Glutamatergic neuron (in vitro differentiated cells): ENCODE measurements at regions not wholly inside any gene's neighbourhood (a gene's known extent, or its start where the extent isn't known, plus 50 kb on each side); places are given as distances from the start of the nearest gene placed in this dataset.

Experiments
- DNase-seq: peaks from one replicate; pipeline ENCODE4 v3.0.0; 2022
- H3K27ac Mint-ChIP-seq: one replicate; pipeline ENCODE4 v1.8.0; 2020; ENCODE audit warnings: mild to moderate bottlenecking, mixed read lengths, inconsistent platforms; ENCODE audit not compliant: unreplicated experiment
- H3K27me3 Mint-ChIP-seq: one replicate; pipeline ENCODE4 v1.8.0; 2020; ENCODE audit warnings: mild to moderate bottlenecking, moderate library complexity, mixed read lengths, inconsistent platforms; ENCODE audit not compliant: unreplicated experiment
- H3K36me3 Mint-ChIP-seq: one replicate; pipeline ENCODE4 v1.8.0; 2020; ENCODE audit warnings: mild to moderate bottlenecking, mixed read lengths, inconsistent platforms; ENCODE audit not compliant: unreplicated experiment
- H3K4me1 Mint-ChIP-seq: one replicate; pipeline ENCODE4 v1.8.0; 2020; ENCODE audit warnings: mild to moderate bottlenecking, low read depth, mixed read lengths, inconsistent platforms; ENCODE audit not compliant: unreplicated experiment
- H3K4me3 Mint-ChIP-seq: one replicate; pipeline ENCODE4 v1.8.0; 2020; ENCODE audit warnings: mild to moderate bottlenecking, mixed read lengths, inconsistent platforms; ENCODE audit not compliant: unreplicated experiment
- H3K9me3 Mint-ChIP-seq: one replicate; pipeline ENCODE4 v1.8.0; 2020; ENCODE audit warnings: mild to moderate bottlenecking, moderate library complexity, mixed read lengths, inconsistent platforms; ENCODE audit not compliant: unreplicated experiment
- TF ChIP-seq, protein P1 (sequence below): fragments of 200-600 bp; sonication (generic); IDR thresholded peaks from one replicate; pipeline ENCODE4 v1.5.0; 2021; ENCODE audit not compliant: partially characterized antibody, unreplicated experiment

DNA sequence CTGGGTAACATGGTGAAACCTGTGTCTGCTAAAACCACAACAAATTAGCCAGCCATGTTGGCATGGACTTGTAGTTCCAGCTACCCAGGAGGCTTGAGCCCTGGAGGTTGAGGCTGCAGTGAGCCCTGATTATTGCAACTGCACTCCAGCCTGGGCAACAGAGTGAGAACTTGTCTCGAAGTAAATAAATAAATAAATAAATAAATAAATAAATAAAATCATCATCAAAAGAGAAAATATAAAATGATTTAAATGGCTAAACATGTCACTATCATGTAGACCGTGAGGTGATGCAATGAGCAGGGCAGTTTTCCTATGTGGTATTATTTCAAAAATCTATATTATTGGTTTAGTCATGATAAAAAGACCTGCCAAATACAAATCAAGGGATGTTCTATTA, 2074.3 kb downstream of the PCDH9 start:
- no peak overlapping the region for H3K27ac Mint-ChIP-seq
- no peak for DNase-seq
- peaks cover 5% of the 10 kb centered on the region for H3K4me1 Mint-ChIP-seq
- H3K27me3 Mint-ChIP-seq, result no peaks in the 10 kb centered on the region
- TF ChIP-seq, protein P1, sequence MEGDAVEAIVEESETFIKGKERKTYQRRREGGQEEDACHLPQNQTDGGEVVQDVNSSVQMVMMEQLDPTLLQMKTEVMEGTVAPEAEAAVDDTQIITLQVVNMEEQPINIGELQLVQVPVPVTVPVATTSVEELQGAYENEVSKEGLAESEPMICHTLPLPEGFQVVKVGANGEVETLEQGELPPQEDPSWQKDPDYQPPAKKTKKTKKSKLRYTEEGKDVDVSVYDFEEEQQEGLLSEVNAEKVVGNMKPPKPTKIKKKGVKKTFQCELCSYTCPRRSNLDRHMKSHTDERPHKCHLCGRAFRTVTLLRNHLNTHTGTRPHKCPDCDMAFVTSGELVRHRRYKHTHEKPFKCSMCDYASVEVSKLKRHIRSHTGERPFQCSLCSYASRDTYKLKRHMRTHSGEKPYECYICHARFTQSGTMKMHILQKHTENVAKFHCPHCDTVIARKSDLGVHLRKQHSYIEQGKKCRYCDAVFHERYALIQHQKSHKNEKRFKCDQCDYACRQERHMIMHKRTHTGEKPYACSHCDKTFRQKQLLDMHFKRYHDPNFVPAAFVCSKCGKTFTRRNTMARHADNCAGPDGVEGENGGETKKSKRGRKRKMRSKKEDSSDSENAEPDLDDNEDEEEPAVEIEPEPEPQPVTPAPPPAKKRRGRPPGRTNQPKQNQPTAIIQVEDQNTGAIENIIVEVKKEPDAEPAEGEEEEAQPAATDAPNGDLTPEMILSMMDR, result no peak
- H3K36me3 Mint-ChIP-seq, result no peaks in the 10 kb centered on the region
- H3K4me3 Mint-ChIP-seq, result no peak overlapping the region
- H3K9me3 Mint-ChIP-seq, result no peaks in the 10 kb centered on the region

DNA sequence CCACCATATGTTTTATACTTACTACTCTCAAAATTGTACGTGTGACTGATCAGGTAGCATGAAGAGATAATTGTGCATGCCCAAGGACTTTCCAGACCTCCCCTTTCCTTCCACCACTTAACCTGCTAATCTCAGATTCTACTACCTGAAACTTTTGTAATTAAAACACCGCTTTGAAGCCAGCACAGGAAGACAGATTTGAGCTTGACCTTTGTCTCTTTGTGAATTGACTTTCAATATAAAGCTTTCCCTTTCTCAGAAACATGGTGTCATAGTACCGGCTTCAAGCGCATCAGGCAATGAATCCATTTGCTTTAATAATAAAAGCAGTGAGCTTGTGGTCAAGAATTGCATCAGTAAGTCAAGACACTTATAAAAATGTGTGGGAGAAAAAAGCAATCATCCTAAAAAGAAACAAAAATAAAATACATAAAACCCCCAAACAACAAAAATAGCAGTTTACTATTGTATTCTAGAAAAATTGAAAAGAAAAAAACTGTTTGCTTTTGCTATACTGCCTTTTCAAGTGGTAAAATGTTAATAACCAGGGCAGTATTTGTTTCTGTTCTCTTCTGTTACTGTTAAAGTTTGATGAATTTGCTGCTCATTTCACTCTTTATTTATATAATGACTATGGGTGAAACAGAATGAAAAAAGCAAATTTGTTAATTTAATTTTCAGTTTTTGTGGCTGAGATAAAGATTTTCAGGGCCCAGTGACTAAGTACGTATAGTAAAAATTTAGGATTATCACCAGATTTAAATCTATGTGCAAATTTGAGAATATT, 2075.3 kb downstream of the PCDH9 start:
- H3K4me3 Mint-ChIP-seq, result no peak overlapping the region
- H3K9me3 Mint-ChIP-seq, result no peaks in the 10 kb centered on the region
- peaks cover 5% of the 10 kb centered on the region for H3K4me1 Mint-ChIP-seq
- TF ChIP-seq, protein P1, result no peak
- no peak for DNase-seq
- no peak overlapping the region for H3K27ac Mint-ChIP-seq
- no peaks in the 10 kb centered on the region for H3K27me3 Mint-ChIP-seq
- no peaks in the 10 kb centered on the region for H3K36me3 Mint-ChIP-seq

- Mint-ChIP-seq H3K9me3 (no peaks in the 10 kb centered on the region), H3K4me1 (peaks cover 5% of the 10 kb centered on the region), H3K4me3 (no peak overlapping the region), H3K36me3 (no peaks in the 10 kb centered on the region), H3K27me3 (no peaks in the 10 kb centered on the region), H3K27ac (no peak overlapping the region)
- DNase-seq, result no peak
- TF ChIP-seq, protein P1, result no peak
These were observed 2080.4 kb downstream of the PCDH9 start for GRCh38 chr13:65149687-65150086.

- Mint-ChIP-seq H3K9me3 (no peaks in the 10 kb centered on the region), H3K27me3 (no peaks in the 10 kb centered on the region), H3K4me1 (no peaks in the 10 kb centered on the region), H3K36me3 (no peaks in the 10 kb centered on the region), H3K27ac (no peak overlapping the region), H3K4me3 (no peak overlapping the region)
- TF ChIP-seq, protein P1, result no peak
- no peak for DNase-seq
These were observed 2086.2 kb downstream of the PCDH9 start for GRCh38 chr13:65143920-65144319.

- DNase-seq, result no peak
- H3K9me3 Mint-ChIP-seq, result no peaks in the 10 kb centered on the region
- no peak overlapping the region for H3K4me3 Mint-ChIP-seq
- TF ChIP-seq, protein P1, result no peak
- peaks cover 4% of the 10 kb centered on the region for H3K27me3 Mint-ChIP-seq
- no peaks in the 10 kb centered on the region for H3K4me1 Mint-ChIP-seq
- H3K36me3 Mint-ChIP-seq, result no peaks in the 10 kb centered on the region
- no peak overlapping the region for H3K27ac Mint-ChIP-seq
These were observed 2097.0 kb downstream of the PCDH9 start for GRCh38 chr13:65133094-65133493.
